ENCODE measurements at regions not wholly inside any gene's neighbourhood (a gene's known extent, or its start where the extent isn't known, plus 50 kb on each side); places are given as distances from the start of the nearest gene placed in this dataset.

DNA sequence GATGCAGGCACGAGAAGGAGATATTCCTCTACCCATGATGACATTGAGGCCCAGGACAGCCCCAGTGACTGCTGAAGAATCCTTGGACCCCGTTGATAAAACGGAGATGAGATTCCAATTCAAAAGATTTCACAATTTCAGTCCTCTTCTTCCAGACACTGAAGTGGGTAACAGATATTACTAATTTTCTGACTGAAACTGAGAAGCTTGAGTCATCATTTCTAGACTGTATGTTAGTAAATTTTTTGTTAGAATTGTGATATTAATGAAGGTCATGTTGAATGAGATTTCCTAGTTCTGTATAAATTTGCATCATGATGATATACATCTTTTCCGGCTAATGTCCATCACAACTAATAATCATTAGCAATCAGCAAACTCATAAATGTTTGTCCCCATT is 185.8 kb downstream of the CHRM3 start (continued):
- TF ChIP-seq BACH1 (IDR thresholded peaks at IDR 0.05; ENCODE audit: low read length) = no peak
- no peak for TF ChIP-seq NRF1 (IDR thresholded peaks at IDR 0.05; ENCODE audit: low read depth, low read length)
- TF ChIP-seq CTBP2 (IDR thresholded peaks at IDR 0.05; ENCODE audit: borderline replicate concordance, insufficient read depth, insufficient read length, low read length) = no peak
- TF ChIP-seq SP4 (IDR thresholded peaks at IDR 0.05; ENCODE audit: low read length) = no peak
- TF ChIP-seq ZNF274 (IDR thresholded peaks at IDR 0.05; ENCODE audit: borderline replicate concordance, extremely low read depth, low read length) = no peak

All from H1 (cell line).